Right cardiac atrium (tissue), 5 donors: ENCODE measurements at regions not wholly inside any gene's neighbourhood (a gene's known extent, or its start where the extent isn't known, plus 50 kb on each side); places are given as distances from the start of the nearest gene placed in this dataset.

ENCODE experiments used
- ATAC-seq, 2 donors: fragments of 200-7000 bp; cut with Tn5 transposase; one replicate each; pipeline versions ENCODE4 v1.8.0 to v1.9.1; 2020; ENCODE audit warnings: moderate library complexity in 2 of 2, mild to moderate bottlenecking in 1 of 2
- DNase-seq, 3 donors: peaks; one replicate each; pipeline ENCODE4 v3.0.0-alpha.2; 2020
- H3K27ac ChIP-seq: one replicate; pipeline ENCODE4 v1.5.1; 2013; ENCODE audit warnings: mild to moderate bottlenecking, low read length, control low read depth, moderate library complexity
- H3K27me3 ChIP-seq: one replicate; pipeline ENCODE4 v1.6.1; 2013; ENCODE audit not compliant: control insufficient read depth, insufficient read depth
- H3K4me1 ChIP-seq: one replicate; pipeline ENCODE4 v1.6.1; 2013; ENCODE audit warnings: low read length; ENCODE audit not compliant: control insufficient read depth, insufficient read depth
- H3K4me3 ChIP-seq: one replicate; pipeline ENCODE4 v1.5.1; 2013; ENCODE audit warnings: low read length, control low read depth
- H3K9me3 ChIP-seq: one replicate; pipeline ENCODE4 v1.6.1; 2013; ENCODE audit warnings: low read length; ENCODE audit not compliant: control insufficient read depth
- WGBS: extraction: QIAGEN DNeasy Blood & Tissue Kit; methylation state at CpG from one replicate; pipeline ENCODE4 v1.1.7; 2013; 5-methylcytosine and 5-hydroxymethylcytosine counted together
- intact Hi-C, 4 donors: fragments of 100-400 bp; cut with DNase I; formaldehyde crosslinking; loops; one replicate each; pipeline versions ENCODE4 v1.11.0 to v1.14.0; 2022 to 2023
- donor health status: healthy with polysubstance abuse.
- donor health status: DM: no; HTN: yes; CAD: no.
- donor health status: DM: no; HTN: no; CAD: no.
- donor health status: DM: no; HTN: yes; CAD: no; lungs with severe emphysema.
- donor health status: DM: yes; HTN: yes; CAD: no.

- intact Hi-C loops, result no loop called here
- Histone ChIP-seq H3K27me3 (no peaks in the 10 kb centered on the region), H3K27ac (no peak overlapping the region), H3K4me3 (no peak overlapping the region), H3K9me3 (no peaks in the 10 kb centered on the region), H3K4me1 (no peaks in the 10 kb centered on the region)
- DNase-seq (no peak), ATAC-seq (no peak)
- WGBS, result 62% methylated on average over 1 of the region's 1 CpG
Observed at GRCh38 chr11:107179829-107180228, 161.6 kb upstream of the GUCY1A2 start.

- DNase-seq (peak in 1 of 3 donors; percentile 26), ATAC-seq (no peak)
- H3K4me1 ChIP-seq, result no peaks in the 10 kb centered on the region
- intact Hi-C loops, result no loop called here
- H3K9me3 ChIP-seq, result no peaks in the 10 kb centered on the region
- no peaks in the 10 kb centered on the region for H3K27me3 ChIP-seq
- H3K4me3 ChIP-seq, result no peak overlapping the region
- no peak overlapping the region for H3K27ac ChIP-seq
- WGBS, result 89% methylated on average over 15 of the region's 15 CpGs
Observed at GRCh38 chr11:107177106-107177477, 158.8 kb upstream of the GUCY1A2 start.

GRCh38 chr11:107176148-107177105 is 158.2 kb upstream of the GUCY1A2 start:
- H3K27me3 ChIP-seq, result no peaks in the 10 kb centered on the region
- no peak overlapping the region for H3K27ac ChIP-seq
- 94% methylated on average over 37 of the region's 37 CpGs for whole genome bisulfite sequencing
- no peak for ATAC-seq
- intact Hi-C loops, result no loop called here
- no peaks in the 10 kb centered on the region for H3K4me1 ChIP-seq
- H3K9me3 ChIP-seq, result no peaks in the 10 kb centered on the region
- H3K4me3 ChIP-seq, result no peak overlapping the region
- peak in 2 of 3 donors; percentile 24 to 25 for DNase-seq

- no peak for ATAC-seq
- no peaks in the 10 kb centered on the region for H3K9me3 ChIP-seq
- WGBS, result 86% methylated on average over 5 of the region's 5 CpGs
Observed at GRCh38 chr11:107174856-107175255, 156.6 kb upstream of the GUCY1A2 start.

GRCh38 chr11:107172996-107173395 is 154.7 kb upstream of the GUCY1A2 start:
- ATAC-seq (no peak), DNase-seq (no peak)
- H3K9me3 ChIP-seq, result no peaks in the 10 kb centered on the region
- H3K27ac ChIP-seq, result no peak overlapping the region
- intact Hi-C loops, result no loop called here
- WGBS, result 49% methylated on average over 2 of the region's 2 CpGs
- no peaks in the 10 kb centered on the region for H3K4me1 ChIP-seq
- no peaks in the 10 kb centered on the region for H3K27me3 ChIP-seq
- no peak overlapping the region for H3K4me3 ChIP-seq

More at GRCh38 chr11:107174856-107175255, 156.6 kb upstream of the GUCY1A2 start:
- Histone ChIP-seq H3K27ac (no peak overlapping the region), H3K4me3 (no peak overlapping the region), H3K27me3 (no peaks in the 10 kb centered on the region), H3K4me1 (no peaks in the 10 kb centered on the region)
- intact Hi-C loops, result no loop called here
- no peak for DNase-seq

GRCh38 chr11:107157809-107158187 is 139.5 kb upstream of the GUCY1A2 start:
- H3K9me3 ChIP-seq, result no peaks in the 10 kb centered on the region
- WGBS, result 2% methylated on average over 1 of the region's 1 CpG
- H3K4me3 ChIP-seq, result no peak overlapping the region
- no peaks in the 10 kb centered on the region for H3K27me3 ChIP-seq
- no peak for ATAC-seq
- no peaks in the 10 kb centered on the region for H3K4me1 ChIP-seq
- no peak for DNase-seq
- no peak overlapping the region for H3K27ac ChIP-seq
- intact Hi-C loops, result no loop called here

- DNase-seq, result no peak
- 36% methylated on average over 3 of the region's 3 CpGs for WGBS
- H3K4me3 ChIP-seq, result no peak overlapping the region
- H3K27ac ChIP-seq, result no peak overlapping the region
- H3K27me3 ChIP-seq, result no peaks in the 10 kb centered on the region
- intact Hi-C loops, result no loop called here
- no peak for ATAC-seq
- H3K4me1 ChIP-seq, result no peaks in the 10 kb centered on the region
- no peaks in the 10 kb centered on the region for H3K9me3 ChIP-seq
Observed at GRCh38 chr11:107157146-107157808, 139.0 kb upstream of the GUCY1A2 start.

- Histone ChIP-seq H3K4me3 (no peak overlapping the region), H3K27me3 (no peaks in the 10 kb centered on the region), H3K4me1 (no peaks in the 10 kb centered on the region), H3K9me3 (no peaks in the 10 kb centered on the region), H3K27ac (no peak overlapping the region)
- intact Hi-C loops, result no loop called here
- no peak for ATAC-seq
- DNase-seq, result no peak
Observed at GRCh38 chr11:107151579-107151978, 133.3 kb upstream of the GUCY1A2 start.

GRCh38 chr11:107151158-107151557 is 132.9 kb upstream of the GUCY1A2 start:
- no peak for ATAC-seq
- H3K27me3 ChIP-seq, result no peaks in the 10 kb centered on the region
- H3K9me3 ChIP-seq, result no peaks in the 10 kb centered on the region
- intact Hi-C loops, result no loop called here
- no peak overlapping the region for H3K27ac ChIP-seq
- no peaks in the 10 kb centered on the region for H3K4me1 ChIP-seq
- DNase-seq, result no peak
- H3K4me3 ChIP-seq, result no peak overlapping the region
- 71% methylated on average over 2 of the region's 2 CpGs for WGBS

GRCh38 chr11:107140983-107141382 is 122.7 kb upstream of the GUCY1A2 start:
- DNase-seq, result no peak
- no peak for ATAC-seq
- H3K9me3 ChIP-seq, result no peaks in the 10 kb centered on the region
- no peak overlapping the region for H3K27ac ChIP-seq
- 64% methylated on average over 3 of the region's 3 CpGs for WGBS
- no peak overlapping the region for H3K4me3 ChIP-seq
- intact Hi-C loops, result no loop called here
- no peaks in the 10 kb centered on the region for H3K27me3 ChIP-seq
- no peaks in the 10 kb centered on the region for H3K4me1 ChIP-seq

- no peak for DNase-seq
- intact Hi-C loops, result no loop called here
- Histone ChIP-seq H3K27me3 (no peaks in the 10 kb centered on the region), H3K4me1 (no peaks in the 10 kb centered on the region), H3K4me3 (no peak overlapping the region), H3K27ac (no peak overlapping the region), H3K9me3 (no peaks in the 10 kb centered on the region)
- 76% methylated on average over 4 of the region's 4 CpGs for WGBS
- no peak for ATAC-seq
Observed at GRCh38 chr11:107139396-107139795, 121.1 kb upstream of the GUCY1A2 start.
